HCT116 (cell line): ENCODE measurements at regions not wholly inside any gene's neighbourhood (a gene's known extent, or its start where the extent isn't known, plus 50 kb on each side); places are given as distances from the start of the nearest gene placed in this dataset.

ENCODE experiments used
- ATAC-seq: fragments of 200-7000 bp; cut with Tn5 transposase; 2 replicates; pipeline ENCODE4 v1.9.1; 2020; ENCODE audit warnings: mild to moderate bottlenecking, moderate library complexity
- BruUV-seq: library from RNA; stranded (reverse); fragments of 400-500 nt; replicated peaks from 2 replicates; lab custom pipeline; 2021; lab: Mats Ljungman, UMichigan
- CTCF ChIA-PET: fragments of 300-600 bp; sonication (Branson Sonifier 250); formaldehyde crosslinking; loops from one replicate; lab custom pipeline; 2021; ENCODE audit warnings: antibody characterized with exemption; lab: Charles Lee
- POLR2A ChIA-PET: fragments of 300-600, 350-600 bp; sonication (Branson Sonifier 250); formaldehyde crosslinking; loops from one replicate; lab custom pipeline; 2021; ENCODE audit warnings: antibody characterized with exemption; lab: Charles Lee
- RAD21 ChIA-PET, 2 experiments: fragments of 300-600 bp; sonication (Branson Sonifier 250); formaldehyde crosslinking; loops; one replicate each; lab custom pipeline; 2023; ENCODE audit warnings: low total read pairs in 2 of 2; ENCODE audit not compliant: uncharacterized antibody in 2 of 2, unreplicated experiment in 2 of 2, low non-redundant PET in 1 of 2; lab: Charles Lee
- DNase-seq: peaks from one replicate; pipeline ENCODE4 v3.0.0-alpha.2; 2010; ENCODE audit warnings: low read depth, low spot score
- H2AFZ ChIP-seq: fragments of 200-600 bp; shearing (Covaris generic), sonication (generic); 2 replicates; pipeline ENCODE4 v1.6.1; 2017; ENCODE audit warnings: low read depth, mixed run types, mixed read lengths, antibody characterized with exemption, low read length; ENCODE audit not compliant: poor library complexity, severe bottlenecking
- H3K27ac ChIP-seq: 2 replicates; pipeline ENCODE4 v1.5.1; 2012; ENCODE audit warnings: low read depth, low read length
- H3K27me3 ChIP-seq: fragments of 200-600 bp; sonication (generic); 2 replicates; pipeline ENCODE4 v1.6.1; 2016; ENCODE audit warnings: mixed run types, low read length, mixed read lengths; ENCODE audit not compliant: insufficient read depth
- H3K36me3 ChIP-seq, 2 experiments: fragments of 200-500 bp in 1 of 2; fragments of 200-600 bp in 1 of 2; sonication (Bioruptor generic) in 1 of 2; sonication (generic) in 1 of 2; 2 replicates each; pipeline versions ENCODE4 v1.5.1 to v1.6.1; 2014 to 2016; ENCODE audit warnings: low read length in 2 of 2, inconsistent platforms in 1 of 2, mixed read lengths in 1 of 2, mixed run types in 1 of 2; ENCODE audit not compliant: insufficient read depth in 2 of 2, control insufficient read depth in 1 of 2
- H3K4me1 ChIP-seq, 2 experiments: fragments of 200-600 bp in 1 of 2; sonication (generic) in 1 of 2; 2 replicates each; pipeline versions ENCODE4 v1.5.1 to v1.6.1; 2012 to 2017; ENCODE audit warnings: low read length in 2 of 2, inconsistent platforms in 1 of 2, mild to moderate bottlenecking in 1 of 2, mixed read lengths in 1 of 2, mixed run types in 1 of 2, moderate library complexity in 1 of 2; ENCODE audit not compliant: insufficient read depth in 2 of 2, control insufficient read depth in 1 of 2
- H3K4me2 ChIP-seq: fragments of 200-600 bp; sonication (generic); 2 replicates; pipeline ENCODE4 v1.6.1; 2017; ENCODE audit warnings: mixed run types, low read length, mixed read lengths
- H3K4me3 ChIP-seq, 2 experiments: fragments of 200-600 bp in 1 of 2; sonication (generic) in 1 of 2; replicated peaks in 1 of 2; 2 replicates each; pipeline ENCODE4 v1.5.1; 2011 to 2016; ENCODE audit warnings: low read length in 2 of 2, control low read depth in 1 of 2, low read depth in 1 of 2, mild to moderate bottlenecking in 1 of 2, mixed read lengths in 1 of 2, mixed run types in 1 of 2
- H3K79me2 ChIP-seq: fragments of 200-600 bp; sonication (generic); 2 replicates; pipeline ENCODE4 v1.6.1; 2017; ENCODE audit warnings: mild to moderate bottlenecking, mixed run types, low read length, moderate library complexity, mixed read lengths; ENCODE audit not compliant: insufficient read depth
- H3K9ac ChIP-seq: fragments of 200-600 bp; sonication (generic); 2 replicates; pipeline ENCODE4 v1.6.1; 2016; ENCODE audit warnings: low read length, mixed read lengths
- H3K9me2 ChIP-seq: fragments of 200-600 bp; sonication (generic), shearing (Covaris generic); 2 replicates; pipeline ENCODE4 v1.6.1; 2017; ENCODE audit warnings: mixed run types, mild to moderate bottlenecking, moderate library complexity; ENCODE audit not compliant: insufficient read depth
- H3K9me3 ChIP-seq, 2 experiments: fragments of 200-500 bp in 1 of 2; fragments of 200-600 bp in 1 of 2; sonication (Bioruptor generic) in 1 of 2; sonication (generic) in 1 of 2; 2 replicates each; pipeline ENCODE4 v1.6.1; 2014 to 2017; ENCODE audit warnings: low read length in 2 of 2, mixed read lengths in 2 of 2, inconsistent platforms in 1 of 2, low read depth in 1 of 2, mild to moderate bottlenecking in 1 of 2, mixed run types in 1 of 2, moderate library complexity in 1 of 2; ENCODE audit not compliant: control insufficient read depth in 1 of 2, insufficient read depth in 1 of 2
- H4K20me1 ChIP-seq: fragments of 200-600 bp; sonication (generic), shearing (Covaris generic); 2 replicates; pipeline ENCODE4 v1.6.1; 2017; ENCODE audit warnings: mixed run types, mild to moderate bottlenecking, moderate library complexity; ENCODE audit not compliant: insufficient read depth
- EGR1 ChIP-seq: IDR thresholded peaks from 2 replicates; pipeline ENCODE4 v1.6.1; 2012; ENCODE audit warnings: low read depth
- FOSL1 ChIP-seq: IDR thresholded peaks from 2 replicates; pipeline ENCODE4 v1.6.1; 2012; ENCODE audit warnings: low read depth
- MAX ChIP-seq: IDR thresholded peaks from 2 replicates; pipeline ENCODE4 v1.6.1; 2012
- TCF7L2 ChIP-seq: IDR thresholded peaks from 2 replicates; pipeline ENCODE4 v1.7.0; 2011; ENCODE audit warnings: borderline replicate concordance, inconsistent platforms; ENCODE audit not compliant: insufficient read depth, insufficient read length; ENCODE audit errors: extremely low read depth
- intact Hi-C: fragments of 100-400 bp; cut with micrococcal nuclease; formaldehyde crosslinking; loops from 2 replicates; pipeline ENCODE4 v1.10.0; 2022

DNA sequence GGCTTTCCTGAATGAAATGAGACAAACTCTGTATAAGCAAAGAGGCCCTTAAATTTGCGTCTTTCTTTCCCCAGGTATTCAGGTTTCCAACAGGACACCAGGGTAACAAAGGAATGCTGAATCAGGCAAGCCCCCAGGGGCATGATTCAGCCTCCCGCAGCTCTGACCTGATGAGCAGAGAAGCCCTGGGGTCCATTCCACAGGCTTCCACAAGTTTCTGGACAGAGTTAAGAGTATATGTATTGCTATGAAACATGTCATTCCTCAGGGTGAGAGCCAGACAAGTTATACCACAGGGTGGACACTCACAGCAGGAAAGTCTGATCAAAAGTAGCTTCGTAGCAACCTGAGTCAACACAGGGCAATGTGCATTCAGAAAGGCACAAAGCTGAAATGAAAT, 68.1 kb upstream of the CTNNB1 start:
- DNase-seq (no peak), ATAC-seq (no peak)
- Histone ChIP-seq H3K9me2 (no peaks in the 10 kb centered on the region), H4K20me1 (no peaks in the 10 kb centered on the region), H3K79me2 (no peaks in the 10 kb centered on the region), H3K9ac (no peak overlapping the region), H3K36me3 (no peaks in the 10 kb centered on the region), H3K4me1 (no peaks in the 10 kb centered on the region), H3K4me2 (no peak overlapping the region), H3K9me3 (no peaks in the 10 kb centered on the region; a peak in 2 of 4 replicates)
- BruUV-seq, result no TSS peak
- TF ChIP-seq TCF7L2 (no peak), FOSL1 (no peak), MAX (no peak)
- TF ChIP-seq, all 23 proteins: peak for 0
- ChIA-PET RAD21 (no interaction called here), POLR2A (no interaction called here), CTCF (no interaction called here)
- Histone ChIP-seq H3K27me3 (no peaks in the 10 kb centered on the region), H3K27ac (no peak overlapping the region), H2AFZ (no peak overlapping the region), H3K4me3 (no peak overlapping the region)
- intact Hi-C loops, result no loop called here

DNA sequence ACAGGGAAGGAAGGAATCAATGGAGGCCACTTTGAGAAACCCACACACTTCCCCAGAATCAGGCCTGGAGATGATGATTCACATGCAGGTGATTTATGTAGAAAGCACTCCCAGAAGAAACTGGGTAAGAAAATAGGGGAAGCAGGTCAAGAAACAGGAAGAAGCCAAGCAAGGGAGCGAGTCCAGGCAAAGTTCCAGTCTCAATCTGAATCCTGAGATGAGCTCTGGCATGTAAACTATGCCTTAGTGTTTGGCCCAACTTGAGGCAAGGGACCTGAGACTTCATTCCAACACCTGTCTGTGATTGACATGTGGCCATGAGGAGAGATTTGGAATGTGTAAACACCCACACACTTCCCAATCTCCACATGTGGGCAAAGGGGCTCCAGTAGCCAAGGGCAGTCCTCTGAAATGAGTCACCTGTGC, 61.6 kb upstream of the CTNNB1 start:
- ChIA-PET POLR2A (no interaction called here), CTCF (no interaction called here), RAD21 (no interaction called here)
- Histone ChIP-seq H3K36me3 (no peaks in the 10 kb centered on the region), H3K4me1 (peaks cover 0 to 13% of the 10 kb centered on the region in 2 experiments; a peak in 2 of 4 replicates), H3K9me2 (no peaks in the 10 kb centered on the region), H4K20me1 (no peaks in the 10 kb centered on the region), H2AFZ (no peak overlapping the region), H3K79me2 (no peaks in the 10 kb centered on the region), H3K4me3 (no peak overlapping the region), H3K4me2 (peak overlapping the region; percentile 32), H3K9ac (no peak overlapping the region), H3K27ac (no peak overlapping the region), H3K27me3 (no peaks in the 10 kb centered on the region), H3K9me3 (no peaks in the 10 kb centered on the region)
- BruUV-seq, result no TSS peak
- peak; percentile 46; the same call in 1 of the 2 replicates for TF ChIP-seq EGR1
- no peak for TF ChIP-seq MAX
- peak; percentile 34; the same call in 1 of the 2 replicates for ATAC-seq
- DNase-seq, result no peak
- intact Hi-C loops, result no loop called here
